GM12878 (cell line): ENCODE measurements at regions not wholly inside any gene's neighbourhood (a gene's known extent, or its start where the extent isn't known, plus 50 kb on each side); places are given as distances from the start of the nearest gene placed in this dataset.

ENCODE experiments used
- ATAC-seq: fragments of 200-7000 bp; cut with Tn5 transposase; 3 replicates; pipeline ENCODE4 v1.9.1; 2020; ENCODE audit warnings: mild to moderate bottlenecking, moderate library complexity
- BruUV-seq: library from RNA; stranded (reverse); fragments of 400-500 nt; replicated peaks from 2 replicates; lab custom pipeline; 2021; lab: Mats Ljungman, UMichigan
- CTCF ChIA-PET: fragments of 300-600 bp; sonication (Branson Sonifier 250); formaldehyde crosslinking; extraction: SDS; loops from one replicate; lab custom pipeline; 2021; ENCODE audit warnings: inconsistent platforms; lab: Yijun Ruan, JAX
- POLR2A ChIA-PET: fragments of 350-600 bp; formaldehyde crosslinking; extraction: SDS; loops from one replicate; lab custom pipeline; 2021; ENCODE audit warnings: inconsistent platforms; lab: Charles Lee
- RAD21 ChIA-PET: fragments of 300-600 bp; sonication (Branson Sonifier 250); formaldehyde crosslinking; loops from one replicate; lab custom pipeline; 2023; ENCODE audit warnings: antibody characterized with exemption; ENCODE audit not compliant: unreplicated experiment; lab: Charles Lee
- SMC1A ChIA-PET: fragments of 300-600 bp; sonication (Branson Sonifier 250); formaldehyde crosslinking; loops from one replicate; lab custom pipeline; 2023; ENCODE audit not compliant: unreplicated experiment, uncharacterized antibody; lab: Charles Lee
- DNase-seq: peaks from one replicate; pipeline ENCODE4 v3.0.0-alpha.2; 2011; ENCODE audit warnings: low read depth, low spot score
- FAIRE-seq: peaks from 3 replicates; lab custom pipeline; 2011; peaks lifted over from hg19 to GRCh38; lab: Jason Lieb, UNC
- H2AFZ ChIP-seq: 2 replicates; pipeline ENCODE4 v1.6.0; 2011; ENCODE audit warnings: low read depth, low read length, control low read depth; ENCODE audit not compliant: control insufficient read depth
- H3K27ac ChIP-seq: 2 replicates; pipeline ENCODE4 v1.5.1; 2011; ENCODE audit warnings: control low read depth; ENCODE audit not compliant: control insufficient read depth, insufficient read depth
- H3K27me3 ChIP-seq, 2 experiments: replicated peaks in 1 of 2; 2 replicates each; pipeline versions ENCODE4 v1.6.0 to v1.6.1; 2011; ENCODE audit warnings: low read length in 1 of 2; ENCODE audit not compliant: control insufficient read depth in 2 of 2, insufficient read depth in 2 of 2
- H3K36me3 ChIP-seq, 2 experiments: 2 replicates each; pipeline ENCODE4 v1.5.1; 2011; ENCODE audit warnings: low read length in 1 of 2; ENCODE audit not compliant: control insufficient read depth in 2 of 2, insufficient read depth in 2 of 2
- H3K4me1 ChIP-seq: 2 replicates; pipeline ENCODE4 v1.6.1; 2011; ENCODE audit warnings: mild to moderate bottlenecking, low read length, moderate library complexity, mixed read lengths; ENCODE audit not compliant: control insufficient read depth, insufficient read depth
- H3K4me2 ChIP-seq: 2 replicates; pipeline ENCODE4 v1.6.0; 2011; ENCODE audit warnings: control low read depth; ENCODE audit not compliant: control insufficient read depth, insufficient read depth
- H3K4me3 ChIP-seq: fragments of 200-600 bp; sonication (generic); 2 replicates; pipeline ENCODE4 v1.5.1; 2016
- H3K79me2 ChIP-seq: 2 replicates; pipeline ENCODE4 v1.6.0; 2011; ENCODE audit warnings: low read length; ENCODE audit not compliant: control insufficient read depth, insufficient read depth
- H3K9ac ChIP-seq: 2 replicates; pipeline ENCODE4 v1.8.0; 2011; ENCODE audit warnings: low read length, control low read depth, mixed read lengths; ENCODE audit not compliant: control insufficient read depth, insufficient read depth
- H3K9me3 ChIP-seq: replicated peaks from 3 replicates; pipeline ENCODE4 v1.5.1; 2011; ENCODE audit warnings: mild to moderate bottlenecking, low read length; ENCODE audit not compliant: control insufficient read depth, insufficient read depth
- H4K20me1 ChIP-seq: 2 replicates; pipeline ENCODE4 v1.6.0; 2011; ENCODE audit not compliant: control insufficient read depth, insufficient read depth
- EED ChIP-seq: sonication (generic); IDR thresholded peaks from 2 replicates; pipeline ENCODE4 v1.6.1; 2016; ENCODE audit warnings: antibody characterized with exemption, low read depth
- EGR1 ChIP-seq, 2 experiments: IDR thresholded peaks; 1 replicate in 1 of 2; 2 replicates in 1 of 2; pipeline ENCODE4 v1.6.1; 2011 to 2012; ENCODE audit warnings: low read depth in 2 of 2, low read length in 2 of 2, borderline replicate concordance in 1 of 2, mild to moderate bottlenecking in 1 of 2, moderate library complexity in 1 of 2
- IKZF2 ChIP-seq, 2 experiments: fragments of 450-650 bp; IDR thresholded peaks; 2 replicates each; pipeline ENCODE4 v1.6.1; 2017; ENCODE audit warnings: mild to moderate bottlenecking in 2 of 2, moderate library complexity in 2 of 2
- KDM1A ChIP-seq: fragments of 200-600 bp; sonication (generic); IDR thresholded peaks from 2 replicates; pipeline ENCODE4 v1.6.1; 2016; ENCODE audit warnings: borderline replicate concordance
- PBX3 ChIP-seq: IDR thresholded peaks from 2 replicates; pipeline ENCODE4 v1.6.1; 2011; ENCODE audit warnings: mild to moderate bottlenecking, low read depth, low read length, moderate library complexity; ENCODE audit not compliant: insufficient replicate concordance
- POU2F2 ChIP-seq: IDR thresholded peaks from 3 replicates; pipeline ENCODE4 v1.6.1; 2011; ENCODE audit warnings: low read depth, mild to moderate bottlenecking, low read length, borderline replicate concordance
- TCF12 ChIP-seq: IDR thresholded peaks from 2 replicates; pipeline ENCODE4 v1.6.1; 2011; ENCODE audit warnings: low read depth, mild to moderate bottlenecking, low read length
- ZBTB4 ChIP-seq: fragments of 450-650 bp; formaldehyde crosslinking; IDR thresholded peaks from 2 replicates; pipeline ENCODE4 v1.4.0; 2022; ENCODE audit warnings: mild to moderate bottlenecking, moderate library complexity
- WGBS: methylation state at CpG from one replicate; pipeline ENCODE4 v1.1.6; 2016; ENCODE audit warnings: low lambda C conversion rate; ENCODE audit not compliant: insufficient replicate concordance, insufficient coverage; ENCODE audit errors: missing lambda C conversion rate; 5-methylcytosine and 5-hydroxymethylcytosine counted together
- in situ Hi-C: fragments of 300-500 bp; cut with MboI; formaldehyde crosslinking; loops from 9 replicates; pipeline ENCODE4 v1.14.3; 2018; ENCODE audit warnings: mixed read lengths
- intact Hi-C: fragments of 100-400 bp; cut with micrococcal nuclease; formaldehyde crosslinking; loops from one replicate; pipeline ENCODE4 v1.14.2; 2022; ENCODE audit not compliant: unreplicated experiment
- TF ChIP-seq, protein P1 (sequence below): fragments of 450-650 bp; IDR thresholded peaks from 2 replicates; pipeline ENCODE4 v1.6.1; 2016; ENCODE audit warnings: mild to moderate bottlenecking
- TF ChIP-seq, protein P2 (sequence below): IDR thresholded peaks from 2 replicates; pipeline ENCODE4 v1.6.1; 2011; ENCODE audit warnings: low read depth, mild to moderate bottlenecking, low read length, moderate library complexity, borderline replicate concordance; ENCODE audit errors: extremely low read depth

DNA sequence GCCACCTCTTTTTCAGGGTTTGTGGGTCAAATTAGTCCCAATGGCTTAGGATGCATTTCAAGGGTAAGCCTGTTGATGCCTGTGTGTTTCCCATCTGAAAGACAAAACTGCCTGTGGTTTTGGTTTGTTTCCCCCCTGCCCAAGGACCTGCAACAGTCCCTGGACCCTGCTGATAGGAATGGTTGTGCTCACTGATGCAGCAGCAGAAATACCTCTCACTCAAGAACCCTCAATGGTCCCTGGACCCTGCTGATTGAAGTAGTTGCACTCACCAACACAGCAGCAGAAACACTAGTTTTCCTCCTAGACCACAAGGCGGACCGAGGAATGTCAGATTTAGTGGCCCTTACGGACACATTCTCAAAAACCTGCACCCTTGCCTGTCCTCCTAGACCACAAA is 386.9 kb downstream of the NUP35 start:
- no peak for ATAC-seq
- RAD21 ChIA-PET, result no interaction called here
- DNase-seq, result no peak
- BruUV-seq, result no TSS peak
- no peaks in the 10 kb centered on the region for H3K4me1 ChIP-seq
- H3K27me3 ChIP-seq, result no peaks in the 10 kb centered on the region
- no peak for FAIRE-seq
- intact Hi-C loops (no loop called here), in situ Hi-C loops (no loop called here)
- H4K20me1 ChIP-seq, result no peaks in the 10 kb centered on the region
- no peak overlapping the region for H2AFZ ChIP-seq
- H3K9me3 ChIP-seq, result no peaks in the 10 kb centered on the region
- CTCF ChIA-PET, result no interaction called here
- H3K4me2 ChIP-seq, result no peak overlapping the region
- H3K79me2 ChIP-seq, result no peaks in the 10 kb centered on the region
- POLR2A ChIA-PET, result no interaction called here
- WGBS, result 38% methylated on average over 2 of the region's 3 CpGs
- SMC1A ChIA-PET, result no interaction called here
- H3K27ac ChIP-seq, result no peak overlapping the region
- H3K9ac ChIP-seq, result no peak overlapping the region
- H3K36me3 ChIP-seq, result no peaks in the 10 kb centered on the region
- TF ChIP-seq POU2F2, result no peak
- TF ChIP-seq, protein P1, sequence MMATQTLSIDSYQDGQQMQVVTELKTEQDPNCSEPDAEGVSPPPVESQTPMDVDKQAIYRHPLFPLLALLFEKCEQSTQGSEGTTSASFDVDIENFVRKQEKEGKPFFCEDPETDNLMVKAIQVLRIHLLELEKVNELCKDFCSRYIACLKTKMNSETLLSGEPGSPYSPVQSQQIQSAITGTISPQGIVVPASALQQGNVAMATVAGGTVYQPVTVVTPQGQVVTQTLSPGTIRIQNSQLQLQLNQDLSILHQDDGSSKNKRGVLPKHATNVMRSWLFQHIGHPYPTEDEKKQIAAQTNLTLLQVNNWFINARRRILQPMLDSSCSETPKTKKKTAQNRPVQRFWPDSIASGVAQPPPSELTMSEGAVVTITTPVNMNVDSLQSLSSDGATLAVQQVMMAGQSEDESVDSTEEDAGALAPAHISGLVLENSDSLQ, result no peak
- TF ChIP-seq KDM1A, result no peak
- TF ChIP-seq EED, result no peak
- H3K4me3 ChIP-seq, result no peak overlapping the region

DNA sequence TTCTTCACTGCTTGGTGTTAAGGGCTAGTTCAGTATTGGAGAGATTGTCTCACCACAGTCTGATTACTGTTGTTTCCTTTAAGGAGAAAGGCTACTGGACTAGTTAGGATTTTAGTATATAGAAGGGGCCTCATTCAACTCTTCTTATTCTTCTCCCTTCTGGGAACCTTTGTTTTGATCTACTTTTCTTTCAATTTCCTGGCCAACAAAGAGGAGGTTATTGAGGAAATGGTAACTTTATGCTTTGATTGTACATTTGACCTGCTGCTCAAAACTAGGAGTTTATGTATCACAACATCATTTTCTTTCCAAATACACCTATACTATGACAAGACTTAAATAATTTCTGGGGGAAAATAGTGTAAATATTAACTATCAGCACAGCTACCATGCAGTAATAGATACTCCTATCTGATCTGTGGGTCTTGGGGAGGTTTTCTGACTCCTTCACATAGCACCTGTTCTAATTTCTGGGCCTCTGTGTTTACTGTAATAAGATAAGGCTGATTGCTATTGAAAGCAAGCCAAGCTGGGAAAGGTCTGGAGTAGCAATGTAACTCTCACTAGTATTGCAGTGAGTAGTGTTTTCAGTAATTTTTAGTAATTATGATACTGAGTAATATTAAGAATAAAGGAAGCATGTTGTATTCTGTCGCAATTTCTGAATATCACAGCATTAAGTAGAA is 395.3 kb downstream of the NUP35 start:
- BruUV-seq, result no TSS peak
- H3K4me2 ChIP-seq, result no peak overlapping the region
- DNase-seq (no peak), FAIRE-seq (no peak), ATAC-seq (no peak)
- no peaks in the 10 kb centered on the region for H3K79me2 ChIP-seq
- ChIA-PET POLR2A (no interaction called here), CTCF (no interaction called here), RAD21 (no interaction called here), SMC1A (no interaction called here)
- in situ Hi-C loops, result no loop called here
- H3K27ac ChIP-seq, result no peak overlapping the region
- no peaks in the 10 kb centered on the region for H4K20me1 ChIP-seq
- H3K4me3 ChIP-seq, result no peak overlapping the region
- intact Hi-C loops, result no loop called here
- no peaks in the 10 kb centered on the region for H3K27me3 ChIP-seq
- no peaks in the 10 kb centered on the region for H3K36me3 ChIP-seq
- no peak overlapping the region for H2AFZ ChIP-seq
- H3K9me3 ChIP-seq, result no peaks in the 10 kb centered on the region
- no peak overlapping the region for H3K9ac ChIP-seq
- 48% methylated on average over 1 of the region's 1 CpG for WGBS
- H3K4me1 ChIP-seq, result no peaks in the 10 kb centered on the region
- TF ChIP-seq IKZF2 (IDR thresholded peaks at IDR 0.05), result no peak
- TF ChIP-seq EGR1 (IDR thresholded peaks at IDR 0.05; ENCODE audit: borderline replicate concordance in 1 of 2, low read depth in 2 of 2, low read length in 2 of 2), result no peak
- no peak for TF ChIP-seq KDM1A
- no peak for TF ChIP-seq TCF12
- TF ChIP-seq, protein P2, sequence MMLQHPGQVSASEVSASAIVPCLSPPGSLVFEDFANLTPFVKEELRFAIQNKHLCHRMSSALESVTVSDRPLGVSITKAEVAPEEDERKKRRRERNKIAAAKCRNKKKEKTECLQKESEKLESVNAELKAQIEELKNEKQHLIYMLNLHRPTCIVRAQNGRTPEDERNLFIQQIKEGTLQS, result no peak
- TF ChIP-seq ZBTB4, result no peak
- TF ChIP-seq PBX3, result no peak
